AG04450 (cell line): ENCODE measurements at regions not wholly inside any gene's neighbourhood (a gene's known extent, or its start where the extent isn't known, plus 50 kb on each side); places are given as distances from the start of the nearest gene placed in this dataset.

Experiments
- CTCF ChIA-PET: fragments of 300-600, 350-600 bp; formaldehyde crosslinking; extraction: SDS; loops from one replicate; lab custom pipeline; 2022; ENCODE audit warnings: antibody characterized with exemption, inconsistent platforms; lab: Charles Lee
- POLR2A ChIA-PET: fragments of 350-600 bp; formaldehyde crosslinking; extraction: SDS; loops from one replicate; lab custom pipeline; 2021; ENCODE audit warnings: antibody characterized with exemption, inconsistent platforms; lab: Yijun Ruan, JAX
- DNase-seq: peaks from one replicate; pipeline ENCODE4 v3.0.0-alpha.2; 2011; ENCODE audit warnings: low read depth, low spot score
- H3K27ac ChIP-seq: one replicate; pipeline ENCODE4 v1.5.1; 2012; ENCODE audit warnings: low read depth, low read length, control low read depth
- H3K27me3 ChIP-seq: one replicate; pipeline ENCODE4 v1.6.0; 2012; ENCODE audit warnings: low read length; ENCODE audit not compliant: control insufficient read depth, insufficient read depth
- H3K4me3 ChIP-seq: 2 replicates; pipeline ENCODE4 v1.5.1; 2011; ENCODE audit warnings: mild to moderate bottlenecking, low read depth, low read length, control low read depth
- H3K9me3 ChIP-seq: 2 replicates; pipeline ENCODE4 v1.5.1; 2012; ENCODE audit warnings: low read length; ENCODE audit not compliant: control insufficient read depth, insufficient read depth
- TF ChIP-seq, protein P1 (sequence below): IDR thresholded peaks from 2 replicates; pipeline ENCODE4 v1.5.1; 2011; ENCODE audit warnings: low read depth, low read length, control low read depth, inconsistent platforms

DNA sequence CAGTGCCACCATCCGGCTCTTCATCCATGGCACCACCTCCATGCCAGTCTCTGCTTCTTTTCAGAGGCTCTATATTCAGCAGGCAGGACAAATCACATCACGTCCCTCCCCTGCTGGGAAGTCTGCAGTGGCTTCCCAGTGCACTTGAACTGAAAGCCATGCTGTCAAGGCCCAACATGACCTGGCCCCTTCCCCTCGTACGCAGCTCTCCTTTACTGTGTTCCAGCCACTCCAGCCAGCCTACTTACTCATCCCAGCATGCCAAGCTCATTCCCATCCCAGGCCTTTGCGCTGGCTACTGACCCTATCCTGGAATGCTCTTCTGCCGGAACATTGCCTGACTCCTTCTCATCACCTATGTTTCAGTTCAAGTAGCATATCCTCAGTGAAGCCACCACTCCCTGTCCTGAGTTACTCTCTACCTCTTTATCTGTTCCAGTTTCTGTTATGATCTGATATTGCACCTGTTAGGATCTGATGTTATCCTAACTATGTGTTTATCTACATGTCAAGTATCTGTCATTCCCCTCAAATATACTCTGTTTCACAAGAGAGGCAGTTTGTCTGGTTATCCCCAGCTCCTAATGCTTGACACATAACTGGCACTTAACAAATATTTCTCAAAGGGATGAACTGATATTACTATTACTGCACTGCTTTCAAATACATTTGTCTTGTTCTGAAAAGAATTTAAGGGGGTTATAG lies 101.2 kb upstream of the F3 start:
- POLR2A ChIA-PET = no interaction called here
- no peak overlapping the region for H3K4me3 ChIP-seq
- H3K27ac ChIP-seq = no peak overlapping the region
- H3K9me3 ChIP-seq = no peaks in the 10 kb centered on the region; the same call in 1 of the 2 replicates
- H3K27me3 ChIP-seq = no peaks in the 10 kb centered on the region
- CTCF ChIA-PET = no interaction called here
- DNase-seq = no peak
- TF ChIP-seq, protein P1, sequence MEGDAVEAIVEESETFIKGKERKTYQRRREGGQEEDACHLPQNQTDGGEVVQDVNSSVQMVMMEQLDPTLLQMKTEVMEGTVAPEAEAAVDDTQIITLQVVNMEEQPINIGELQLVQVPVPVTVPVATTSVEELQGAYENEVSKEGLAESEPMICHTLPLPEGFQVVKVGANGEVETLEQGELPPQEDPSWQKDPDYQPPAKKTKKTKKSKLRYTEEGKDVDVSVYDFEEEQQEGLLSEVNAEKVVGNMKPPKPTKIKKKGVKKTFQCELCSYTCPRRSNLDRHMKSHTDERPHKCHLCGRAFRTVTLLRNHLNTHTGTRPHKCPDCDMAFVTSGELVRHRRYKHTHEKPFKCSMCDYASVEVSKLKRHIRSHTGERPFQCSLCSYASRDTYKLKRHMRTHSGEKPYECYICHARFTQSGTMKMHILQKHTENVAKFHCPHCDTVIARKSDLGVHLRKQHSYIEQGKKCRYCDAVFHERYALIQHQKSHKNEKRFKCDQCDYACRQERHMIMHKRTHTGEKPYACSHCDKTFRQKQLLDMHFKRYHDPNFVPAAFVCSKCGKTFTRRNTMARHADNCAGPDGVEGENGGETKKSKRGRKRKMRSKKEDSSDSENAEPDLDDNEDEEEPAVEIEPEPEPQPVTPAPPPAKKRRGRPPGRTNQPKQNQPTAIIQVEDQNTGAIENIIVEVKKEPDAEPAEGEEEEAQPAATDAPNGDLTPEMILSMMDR = no peak

DNA sequence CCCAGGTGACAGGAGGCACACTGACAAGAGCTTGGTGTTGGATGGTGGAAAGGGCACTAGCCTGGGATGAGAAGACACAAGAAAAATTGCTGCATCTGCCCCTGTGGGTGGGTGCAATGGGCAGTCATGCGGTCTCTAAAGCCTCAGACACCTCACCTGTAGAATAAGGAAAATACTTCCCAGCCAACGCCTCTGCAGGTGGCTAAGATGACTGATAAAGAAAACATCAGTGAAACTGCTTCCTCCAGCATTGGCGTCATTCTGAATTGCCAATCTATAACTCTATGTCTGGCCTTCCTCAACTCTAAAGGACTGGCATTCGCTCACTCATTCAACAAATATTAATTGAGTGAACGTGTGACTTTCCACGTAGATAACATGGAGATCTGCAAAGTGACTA lies 100.4 kb upstream of the F3 start:
- ChIA-PET CTCF (no interaction called here), POLR2A (no interaction called here)
- no peaks in the 10 kb centered on the region; the same call in 1 of the 2 replicates for H3K9me3 ChIP-seq

DNA sequence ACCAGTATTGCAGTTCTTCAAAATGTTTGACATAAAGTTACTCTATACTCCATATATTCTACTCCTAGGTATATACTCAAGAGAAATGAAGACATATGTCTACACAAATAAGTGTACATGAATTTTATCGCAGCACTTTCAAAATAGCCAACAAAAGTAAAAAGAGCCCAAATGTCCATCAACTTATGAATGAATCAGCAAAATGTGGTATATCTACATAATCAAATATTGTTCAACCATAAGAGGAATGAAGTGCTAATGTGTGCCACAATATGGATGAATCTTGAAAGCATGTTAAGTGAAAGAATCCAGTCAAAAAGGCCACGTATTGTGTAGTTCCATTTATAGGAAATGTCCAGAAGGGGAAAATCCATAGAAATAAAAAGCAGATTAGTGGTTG lies 98.6 kb upstream of the F3 start:
- Histone ChIP-seq H3K9me3 (no peaks in the 10 kb centered on the region; the same call in 1 of the 2 replicates), H3K27me3 (no peaks in the 10 kb centered on the region), H3K27ac (no peak overlapping the region), H3K4me3 (no peak overlapping the region)
- ChIA-PET POLR2A (no interaction called here), CTCF (no interaction called here)
- TF ChIP-seq, protein P1 = no peak
- no peak for DNase-seq

More for the DNA sequence above, 100.4 kb upstream of the F3 start:
- no peak for DNase-seq
- TF ChIP-seq, protein P1 = no peak
- H3K4me3 ChIP-seq = no peak overlapping the region
- no peak overlapping the region for H3K27ac ChIP-seq
- H3K27me3 ChIP-seq = no peaks in the 10 kb centered on the region

DNA sequence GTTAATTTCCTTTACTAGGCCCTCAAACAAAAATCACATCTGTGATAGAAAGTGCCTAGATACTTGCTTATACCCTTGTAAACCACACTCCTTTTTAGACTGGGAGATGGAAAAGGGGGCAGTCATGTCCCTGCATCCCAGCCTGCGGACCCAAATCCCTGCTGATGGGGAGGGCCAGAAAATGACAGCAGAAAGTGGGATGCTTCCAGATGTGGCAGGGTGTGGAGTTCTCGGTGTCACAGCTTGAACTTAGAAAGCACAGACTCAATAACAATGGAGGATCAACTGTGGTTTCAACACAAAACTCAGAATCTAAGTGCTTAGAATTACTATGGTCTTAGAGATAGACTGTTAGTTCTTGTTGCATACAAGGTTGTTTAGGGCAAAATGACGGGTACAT lies 95.6 kb upstream of the F3 start:
- no peaks in the 10 kb centered on the region for H3K27me3 ChIP-seq
- H3K4me3 ChIP-seq = no peak overlapping the region
- no peak for DNase-seq
- ChIA-PET CTCF (no interaction called here), POLR2A (no interaction called here)
- H3K9me3 ChIP-seq = no peaks in the 10 kb centered on the region; the same call in 1 of the 2 replicates
- TF ChIP-seq, protein P1 = no peak
- H3K27ac ChIP-seq = peak overlapping the region; percentile 34

DNA sequence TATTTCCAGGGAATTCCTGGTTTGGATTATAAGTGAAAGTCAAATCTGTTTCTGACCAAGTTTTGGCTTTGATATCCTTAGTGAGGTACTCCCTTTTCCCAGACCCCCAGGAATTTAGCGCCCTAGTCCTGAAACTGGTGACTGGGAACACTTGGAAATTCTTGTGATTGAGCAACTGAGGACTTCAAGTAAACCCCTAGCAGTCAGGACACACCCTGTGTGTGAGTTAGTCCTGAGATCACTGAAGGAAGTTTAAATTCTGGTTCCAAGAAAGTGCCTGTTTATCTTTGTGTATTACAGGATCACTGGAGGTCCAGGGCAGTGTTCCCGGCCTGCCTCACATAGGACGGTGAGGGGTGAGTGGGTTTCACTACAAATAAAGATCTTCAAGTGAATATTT lies 95.1 kb upstream of the F3 start:
- TF ChIP-seq, protein P1 = no peak
- H3K27me3 ChIP-seq = no peaks in the 10 kb centered on the region
- POLR2A ChIA-PET = no interaction called here
- H3K9me3 ChIP-seq = no peaks in the 10 kb centered on the region; the same call in 1 of the 2 replicates
- peak overlapping the region; percentile 71 for H3K27ac ChIP-seq
- CTCF ChIA-PET = interaction anchor here (1.3 to 2.1 kb wide), 2 partner anchors 12 to 24 kb away, joined by 4 to 6 read pairs; no protein-coding TSS in a partner anchor
- no peak overlapping the region for H3K4me3 ChIP-seq
- no peak for DNase-seq
